ENCODE measurements at regions not wholly inside any gene's neighbourhood (a gene's known extent, or its start where the extent isn't known, plus 50 kb on each side); places are given as distances from the start of the nearest gene placed in this dataset.

DNA sequence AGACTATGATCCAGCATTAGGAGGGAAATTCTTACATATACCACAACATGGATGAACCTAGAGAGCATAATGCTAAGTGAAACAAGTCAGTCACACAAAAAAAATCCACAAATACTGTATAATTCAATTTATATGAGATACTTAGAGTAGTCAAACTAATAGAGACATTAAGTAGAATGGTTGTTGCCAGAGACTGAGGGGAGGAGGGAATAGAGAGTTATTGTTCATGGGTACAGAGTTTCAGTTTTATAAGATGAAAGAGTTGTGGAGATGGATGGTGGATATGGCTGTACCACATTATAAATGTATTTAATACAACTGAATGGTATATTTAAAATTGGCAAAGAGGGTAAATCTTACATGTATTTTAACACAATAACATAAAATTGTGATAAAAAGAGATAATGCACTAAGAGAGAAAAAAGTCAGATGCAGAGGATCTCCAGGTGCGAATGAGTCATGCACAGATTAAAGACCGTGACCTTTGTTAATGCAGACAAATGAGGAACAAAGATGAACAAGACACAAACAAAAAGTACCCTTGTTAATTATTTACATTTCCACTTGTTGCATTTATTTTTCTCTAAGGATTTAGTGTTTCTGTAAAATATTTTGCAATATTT lies 541.7 kb upstream of the MEX3C start:
- DNase-seq, result no peak

DNA sequence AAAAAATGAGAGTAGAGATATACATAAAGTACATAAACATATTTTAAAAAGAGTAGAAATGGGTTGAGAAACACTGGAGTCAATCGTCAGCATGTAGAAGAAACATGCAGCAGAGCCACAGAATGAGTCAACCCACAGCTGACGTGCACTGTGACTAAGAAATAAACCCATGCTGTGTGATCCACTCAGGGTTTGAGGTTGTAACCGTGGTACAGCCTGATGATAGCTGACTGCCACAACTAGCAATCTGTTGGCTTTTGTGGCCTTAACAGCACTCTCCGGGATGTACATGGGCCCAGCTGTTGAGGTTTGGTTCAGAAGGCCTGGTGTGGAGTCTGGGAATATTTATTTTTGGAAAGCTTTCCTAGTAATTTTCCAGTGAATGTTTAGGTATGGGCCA lies 554.4 kb upstream of the MEX3C start:
- DNase-seq, result no peak

DNA sequence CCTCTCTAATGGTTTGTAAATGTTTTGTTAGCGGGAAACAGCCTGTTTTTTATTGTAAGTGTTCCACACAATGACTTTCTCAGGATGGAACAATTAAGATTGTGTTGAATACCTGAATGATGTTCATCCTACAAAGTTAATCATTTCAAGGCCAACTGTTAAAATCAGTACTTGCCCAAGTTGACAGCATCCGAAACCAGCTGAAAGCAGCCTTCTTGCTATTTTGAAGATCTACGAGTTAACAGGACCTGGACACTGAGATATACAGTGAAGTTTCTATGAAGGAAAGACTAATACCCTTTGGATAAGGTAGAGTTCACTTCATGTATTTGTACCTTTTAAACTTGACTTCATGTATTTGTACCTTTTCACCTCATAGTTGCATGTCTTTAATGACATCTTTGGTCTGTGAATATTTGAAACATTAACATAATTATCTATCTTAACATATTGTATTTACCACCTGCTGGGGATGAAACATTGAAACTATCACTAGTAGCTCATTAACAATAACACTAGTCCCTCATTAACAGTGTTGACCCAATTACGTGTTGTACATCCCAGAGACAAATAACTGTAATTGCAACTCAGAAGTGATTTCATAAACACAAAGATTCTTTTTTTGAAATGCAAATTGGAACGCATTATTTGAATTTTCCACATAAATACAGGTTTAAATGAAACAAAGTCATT lies 556.0 kb upstream of the MEX3C start:
- DNase-seq, result no peak

DNA sequence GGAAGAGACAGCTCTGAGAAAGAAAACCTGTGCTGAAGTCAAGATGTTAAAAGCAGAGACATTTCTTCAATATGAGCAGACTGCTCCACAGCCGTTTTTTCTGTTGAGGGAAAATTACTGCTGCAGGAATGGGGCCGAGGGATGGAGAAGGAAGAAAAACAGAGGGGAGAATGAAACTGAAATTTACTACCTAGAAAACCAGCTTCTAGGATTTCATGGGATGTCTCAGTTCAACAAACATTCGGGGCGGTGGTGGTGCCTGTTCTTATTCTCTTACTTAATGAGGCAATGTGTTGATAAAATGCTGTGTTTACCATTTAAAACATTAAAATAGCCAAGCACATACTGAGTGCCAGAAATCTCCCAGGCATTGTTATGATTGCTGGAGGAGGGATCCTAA lies 557.1 kb upstream of the MEX3C start:
- DNase-seq, result no peak

DNA sequence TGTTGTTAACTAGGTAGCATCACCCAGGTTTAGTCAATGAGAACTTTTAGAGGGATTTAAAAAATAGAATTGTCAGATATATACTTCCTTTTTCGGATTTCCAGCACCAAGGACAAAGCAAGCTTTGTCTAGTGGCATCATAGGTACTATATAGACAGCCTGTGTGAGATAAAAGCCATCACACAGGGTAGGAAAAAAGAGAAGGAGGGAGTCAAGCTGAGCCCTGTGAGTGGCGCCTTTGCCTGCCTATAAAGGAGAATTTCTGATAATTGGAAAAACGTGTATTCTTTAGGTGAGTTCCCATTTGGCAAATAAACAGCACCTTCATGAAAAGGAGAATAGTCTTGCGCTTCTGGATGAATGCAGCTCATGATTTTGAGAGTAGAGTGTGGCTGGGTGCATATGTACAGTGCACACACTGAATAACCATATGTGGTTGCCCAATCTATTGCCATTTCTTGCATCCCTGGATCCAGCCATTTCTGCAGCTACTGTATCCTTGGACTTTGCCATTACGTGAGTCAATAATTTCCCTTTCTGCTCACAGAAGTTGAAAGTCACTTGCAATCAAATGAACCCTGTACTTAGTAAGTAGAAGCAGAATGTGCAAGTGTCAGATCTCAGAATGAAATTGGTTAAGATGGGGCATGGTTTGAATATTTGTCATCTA lies 559.9 kb upstream of the MEX3C start:
- no peak for DNase-seq

DNA sequence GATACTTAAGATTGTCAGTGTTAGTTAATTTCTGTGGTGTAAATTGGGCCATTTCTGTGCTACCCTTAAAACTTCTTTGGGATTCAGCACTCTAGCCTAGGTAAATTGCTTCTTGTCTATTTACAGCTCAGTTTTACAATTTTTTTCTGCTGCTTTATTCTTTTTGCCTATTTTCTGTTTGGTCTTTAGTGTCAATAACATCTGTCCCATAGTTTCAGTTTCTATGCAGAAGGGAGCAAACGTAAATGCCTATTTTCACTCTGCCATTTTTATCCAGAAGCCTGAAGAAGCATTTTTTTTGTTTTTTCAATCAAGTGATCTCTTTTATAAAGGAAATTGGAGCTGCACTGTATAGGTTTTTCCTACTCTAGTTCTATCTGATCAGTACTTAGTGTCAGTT lies 564.9 kb upstream of the MEX3C start:
- no peak for DNase-seq

DNA sequence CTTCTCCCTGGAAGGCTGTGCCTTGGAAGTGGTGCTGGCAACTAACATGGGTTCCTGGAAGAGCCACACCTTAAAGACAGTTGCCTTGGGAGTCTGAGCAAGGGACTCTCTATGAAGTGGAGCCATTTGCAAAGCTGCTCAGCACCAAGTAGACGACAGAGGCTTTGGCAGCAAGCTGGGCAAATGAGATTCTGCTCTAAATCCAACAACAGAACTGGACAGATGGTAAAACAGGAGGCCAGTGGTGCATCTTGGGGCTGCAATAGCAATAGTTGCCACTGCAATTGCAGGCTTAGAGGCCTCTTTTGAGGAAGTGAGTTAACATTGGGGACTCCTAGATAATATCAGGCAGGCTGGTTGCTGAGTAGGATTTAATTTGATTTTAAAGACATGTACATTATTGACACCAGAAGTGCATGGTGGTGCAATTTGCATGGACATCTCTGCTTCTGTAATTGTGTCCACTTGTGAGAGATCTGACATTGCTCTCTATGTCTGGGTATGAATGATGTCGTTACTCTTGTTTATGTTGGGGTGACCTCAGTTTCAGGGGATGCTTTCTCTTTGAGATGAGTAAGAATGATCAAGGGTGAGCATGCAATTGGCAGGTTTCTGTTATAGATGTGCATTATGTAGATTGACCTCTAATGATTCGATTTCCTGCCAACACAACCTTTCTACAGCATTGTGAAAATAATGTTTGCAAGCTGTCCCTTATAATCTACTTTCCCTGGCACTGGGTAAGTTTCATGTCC lies 568.3 kb upstream of the MEX3C start:
- DNase-seq, result no peak

DNA sequence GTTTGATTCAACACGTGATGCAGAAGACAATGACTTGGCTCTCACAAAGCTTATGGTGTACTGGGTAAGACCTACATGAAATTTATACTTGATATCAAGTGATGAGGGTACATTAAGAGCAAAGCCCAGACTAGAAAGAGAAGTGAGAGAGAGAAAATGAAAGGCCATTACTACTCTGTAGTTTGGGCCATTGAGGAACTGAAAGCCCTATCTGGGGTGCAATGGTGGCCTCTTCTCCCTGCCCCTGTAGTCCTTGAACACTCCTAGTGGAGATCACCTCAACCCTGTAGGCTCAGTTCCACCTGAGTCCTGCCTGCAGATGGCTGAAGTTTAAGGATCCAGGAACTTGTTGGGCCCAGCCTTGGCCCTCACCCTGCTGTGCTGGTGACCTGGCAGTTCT lies 569.8 kb upstream of the MEX3C start:
- no peak for DNase-seq

DNA sequence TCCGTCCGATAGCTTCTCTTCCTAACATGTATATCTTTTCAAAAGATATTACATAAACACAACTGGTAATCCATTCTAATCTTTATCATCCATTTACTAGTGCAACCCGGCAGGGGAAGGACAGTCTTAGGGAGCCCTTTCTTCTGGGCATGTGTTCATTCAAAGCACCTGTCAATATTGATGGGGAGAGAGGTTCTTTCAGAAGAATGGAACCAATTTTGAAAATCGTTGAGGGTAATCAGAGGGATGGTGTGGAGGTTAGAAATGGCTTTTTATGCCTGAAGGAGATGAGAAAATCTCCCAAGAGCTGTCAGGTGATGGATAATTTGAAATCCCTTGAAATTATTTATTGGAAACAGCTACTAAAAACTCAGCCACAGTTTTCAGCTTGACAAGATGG lies 561.9 kb upstream of the DCC start:
- no peak for DNase-seq

DNA sequence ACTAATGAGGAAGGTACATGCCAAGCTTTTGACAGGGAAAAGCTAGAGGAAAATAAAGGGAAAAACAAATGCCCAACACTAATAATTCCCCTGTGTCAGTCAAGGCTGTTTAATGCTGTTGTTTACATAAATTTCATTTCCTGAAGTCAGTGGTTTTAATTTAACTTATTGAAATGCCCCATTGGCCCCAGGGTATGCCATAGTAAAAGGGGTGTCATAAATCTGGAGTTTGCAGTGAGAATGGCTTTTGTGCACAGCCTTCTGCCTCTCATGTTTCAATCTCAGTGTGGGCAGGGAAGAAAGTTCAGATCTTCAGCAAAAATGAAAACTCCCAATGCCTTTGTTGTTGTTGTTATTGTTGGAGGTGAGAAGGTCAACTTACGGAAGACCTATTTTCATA lies 550.1 kb upstream of the DCC start:
- DNase-seq, result no peak

DNA sequence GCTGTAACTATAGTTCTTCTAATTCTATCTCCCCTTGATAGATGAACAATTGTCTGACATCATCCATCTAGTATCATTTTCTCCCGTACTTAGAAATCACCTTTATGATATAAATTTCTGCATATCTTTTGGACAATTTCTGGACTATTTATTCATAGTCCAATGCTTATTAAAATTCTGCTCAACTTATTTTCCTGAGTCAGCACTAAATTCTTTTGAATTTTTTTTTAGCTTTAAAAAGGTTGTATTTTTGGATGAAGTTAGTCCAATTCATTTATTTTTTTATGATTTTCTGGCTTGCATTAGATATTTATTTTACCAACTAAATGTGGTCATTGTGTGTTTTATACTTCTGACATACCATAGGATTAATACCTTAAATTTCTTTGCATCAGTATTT lies 538.5 kb upstream of the DCC start:
- DNase-seq, result no peak

DNA sequence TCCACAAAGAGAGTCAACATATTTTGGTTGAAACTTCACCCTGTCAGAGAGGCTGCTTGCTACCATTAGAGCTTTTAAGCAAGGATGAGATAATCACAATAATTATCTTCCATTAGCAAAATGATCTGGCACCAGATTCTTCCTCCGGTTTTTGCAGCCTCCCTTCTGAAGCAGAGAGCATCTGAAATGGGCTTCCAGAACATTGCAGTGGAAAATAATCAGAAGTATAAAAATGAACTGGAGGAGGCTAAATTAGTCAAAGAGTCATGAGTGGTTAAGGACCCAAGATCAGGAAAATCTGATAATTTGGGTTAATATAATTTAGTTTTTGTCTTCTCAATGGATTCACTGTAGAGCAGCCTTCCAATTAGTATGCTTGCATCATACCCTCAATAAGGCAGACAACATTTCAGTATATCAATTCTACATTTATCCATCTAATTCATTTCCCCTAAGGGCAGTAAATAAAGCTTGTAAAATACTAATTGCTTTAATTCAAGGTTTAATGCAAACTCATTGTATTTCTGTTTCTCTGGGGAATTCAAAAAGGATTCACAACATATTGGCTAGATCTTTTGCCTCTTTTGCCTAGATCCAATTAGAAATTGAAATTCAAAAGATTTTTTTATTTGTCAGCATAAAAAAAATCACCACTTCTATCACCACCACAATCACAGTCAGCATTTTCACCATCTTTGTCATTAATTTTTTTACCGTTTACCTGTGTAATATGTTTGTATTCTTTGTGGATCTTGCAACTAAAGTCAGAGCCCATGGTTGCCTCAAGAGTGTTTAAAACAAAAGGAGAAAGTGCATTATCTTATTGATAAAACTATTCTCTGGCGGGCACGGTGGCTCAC lies 537.2 kb upstream of the DCC start:
- DNase-seq, result no peak

DNA sequence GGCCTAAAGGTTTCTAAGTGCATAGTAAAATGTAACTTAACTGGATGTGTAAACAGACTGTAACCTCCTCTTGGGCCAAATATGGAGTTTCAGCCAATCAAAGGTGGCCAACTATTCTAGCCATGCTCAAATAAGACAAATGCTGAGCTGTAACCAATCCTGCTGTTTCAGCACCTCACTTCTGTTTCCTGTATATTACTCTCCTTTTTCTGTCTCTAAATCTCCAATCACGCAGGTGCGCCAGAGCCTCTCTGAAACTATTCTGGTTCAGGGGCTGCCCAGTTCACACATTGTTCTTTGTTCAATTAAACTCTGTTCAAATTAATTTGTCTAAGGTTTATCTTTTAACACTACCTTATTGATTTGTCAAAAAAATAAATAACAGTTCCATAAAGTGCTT lies 532.7 kb upstream of the DCC start:
- DNase-seq, result no peak

DNA sequence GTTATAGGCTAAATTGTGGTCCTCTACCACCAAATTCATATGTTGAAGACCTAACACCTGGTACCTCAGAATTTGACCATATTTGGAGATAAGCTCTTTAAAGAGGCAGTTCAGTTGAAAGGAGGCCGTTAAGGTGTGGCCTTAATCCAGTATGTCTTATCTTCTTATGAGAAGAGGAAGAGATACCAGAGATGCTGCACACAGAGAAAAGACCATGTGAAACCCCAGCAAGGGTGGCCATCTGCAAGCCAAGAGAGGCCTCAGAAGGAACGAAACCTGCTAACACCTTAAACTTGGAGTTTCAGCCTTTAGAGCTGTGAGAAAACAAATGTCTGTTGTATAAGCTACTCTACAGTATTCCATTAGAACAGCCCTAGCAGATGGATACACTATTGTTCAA lies 528.1 kb upstream of the DCC start:
- DNase-seq, result no peak

DNA sequence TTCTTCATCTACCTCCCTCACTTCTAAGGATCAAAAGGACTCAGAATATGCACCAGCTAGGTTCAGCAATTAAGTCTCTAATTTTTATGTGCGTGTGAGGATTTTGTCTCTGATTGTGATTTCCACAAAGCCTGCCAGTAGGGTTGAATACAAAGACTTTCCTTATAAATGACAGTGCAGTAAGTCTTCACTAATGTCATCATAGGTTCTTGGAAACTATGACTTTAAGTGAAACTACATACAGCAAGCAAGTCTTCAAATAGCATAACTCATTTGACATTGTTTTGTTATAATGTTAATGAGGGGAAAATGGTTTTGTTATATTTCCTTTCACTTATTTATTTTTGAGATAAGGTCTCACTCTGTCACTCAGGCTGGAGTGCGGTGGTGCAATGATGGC lies 526.3 kb upstream of the DCC start:
- no peak for DNase-seq

DNA sequence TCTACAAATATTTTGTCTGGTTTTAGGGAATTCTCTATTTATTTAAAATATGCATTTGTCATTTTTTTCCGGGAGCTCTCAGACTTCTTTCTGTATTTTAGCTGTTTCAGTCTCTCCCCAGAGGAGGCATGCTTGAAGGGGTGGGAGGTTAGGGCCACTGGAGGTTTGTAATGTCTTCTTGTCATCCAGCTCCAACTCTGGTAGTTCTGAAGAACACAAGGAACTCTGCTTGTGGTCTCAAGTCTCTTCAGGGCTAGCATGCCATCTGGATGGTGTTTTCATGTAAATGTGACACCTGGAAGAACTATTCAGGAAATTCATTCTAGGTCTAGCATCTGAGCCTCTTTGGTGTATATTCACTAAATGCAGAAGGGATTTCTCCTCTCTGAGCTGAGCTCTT lies 518.4 kb upstream of the DCC start:
- DNase-seq, result no peak

DNA sequence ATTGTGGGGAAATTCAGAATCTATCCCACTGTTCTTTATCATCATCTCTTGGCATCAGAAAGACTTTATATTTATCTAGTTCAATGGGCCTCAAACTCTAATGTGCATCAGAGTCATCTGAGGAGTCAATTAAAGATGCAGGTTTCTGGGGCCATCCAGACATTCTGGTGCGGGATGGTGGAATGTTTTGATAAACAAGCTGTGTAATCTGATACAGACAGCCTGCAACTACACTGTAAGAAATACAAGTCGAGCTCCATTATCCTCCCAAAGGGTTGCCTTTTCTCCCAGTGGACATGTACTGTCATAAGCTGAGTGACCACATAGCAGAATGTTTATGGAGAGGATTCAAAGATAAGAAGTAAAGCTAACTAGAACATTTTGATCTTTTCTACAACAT lies 515.3 kb upstream of the DCC start:
- no peak for DNase-seq

DNA sequence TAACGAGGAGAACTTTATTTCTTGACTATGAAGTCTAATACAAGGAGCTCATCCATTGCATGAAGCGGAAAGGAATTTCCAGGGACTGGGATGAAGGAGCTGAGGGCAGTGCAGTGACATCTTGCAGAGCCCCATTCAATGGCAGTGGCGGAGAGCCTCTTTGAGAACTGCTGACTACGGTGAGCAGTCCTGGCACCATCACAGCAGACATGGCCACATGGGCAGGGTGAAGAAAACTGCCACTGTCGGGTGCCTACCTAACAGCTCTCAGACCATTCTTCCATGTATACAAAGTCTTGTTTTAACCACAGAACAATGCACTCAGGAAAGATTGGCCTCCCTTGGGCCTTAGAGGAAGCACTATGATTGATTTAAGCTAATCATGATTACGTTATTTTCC lies 506.1 kb upstream of the DCC start:
- no peak for DNase-seq

DNA sequence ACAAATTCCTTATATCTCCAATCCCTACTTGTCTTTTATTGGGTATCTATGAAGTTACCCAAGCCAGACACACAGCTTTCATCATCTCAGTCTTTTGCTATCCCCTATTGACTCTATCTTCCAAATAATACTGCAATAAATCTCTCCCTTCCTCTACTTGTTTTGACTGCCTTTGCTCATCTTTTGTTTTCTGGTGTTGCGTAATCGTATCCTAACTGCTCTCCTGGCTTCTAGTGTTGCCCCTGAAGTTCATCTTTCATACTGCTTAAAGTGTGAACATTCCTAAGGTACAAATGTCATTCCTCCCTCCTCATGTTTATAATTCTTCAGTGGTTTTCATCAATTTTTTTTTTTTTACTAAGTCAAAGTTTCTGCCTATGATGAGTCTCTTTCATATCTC lies 491.3 kb upstream of the DCC start:
- no peak for DNase-seq

DNA sequence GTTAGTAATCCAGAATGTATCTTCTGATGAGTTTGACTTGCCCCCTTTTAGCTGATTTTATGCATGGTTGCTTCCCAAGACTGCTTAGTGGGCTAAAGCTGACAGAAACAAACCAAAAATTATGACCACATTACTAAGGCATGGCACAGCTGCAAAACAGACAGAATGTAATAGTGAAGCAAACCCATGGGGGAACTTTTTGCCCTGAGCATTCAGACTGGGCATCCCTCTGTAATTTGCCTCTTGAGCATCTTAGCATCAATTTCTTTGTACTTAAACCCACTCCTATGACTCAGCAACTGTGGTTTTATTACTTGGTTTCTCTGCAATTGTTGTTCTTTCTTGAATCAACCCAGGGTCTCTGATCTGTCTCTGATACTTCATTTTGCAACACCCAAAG lies 487.3 kb upstream of the DCC start:
- no peak for DNase-seq

DNA sequence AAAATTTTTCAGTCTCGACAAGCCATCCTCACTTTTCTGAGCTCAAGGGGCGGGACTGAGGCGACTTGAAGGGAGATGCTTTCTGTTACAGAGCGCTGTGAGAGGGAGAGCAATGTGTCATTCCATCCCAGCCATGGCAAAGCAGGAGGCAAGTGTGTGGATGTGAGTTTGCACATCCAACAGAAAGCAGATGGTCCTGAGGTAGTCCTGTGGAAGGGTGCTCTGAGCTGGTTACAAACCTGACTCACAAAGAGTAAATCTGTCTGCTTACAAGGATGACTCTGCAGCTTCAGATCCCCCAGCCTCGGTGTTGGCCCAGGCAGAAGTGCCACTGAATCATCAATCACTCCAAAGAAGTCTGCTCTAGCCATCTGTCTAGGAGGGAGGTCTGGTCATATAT lies 482.0 kb upstream of the DCC start:
- no peak for DNase-seq

DNA sequence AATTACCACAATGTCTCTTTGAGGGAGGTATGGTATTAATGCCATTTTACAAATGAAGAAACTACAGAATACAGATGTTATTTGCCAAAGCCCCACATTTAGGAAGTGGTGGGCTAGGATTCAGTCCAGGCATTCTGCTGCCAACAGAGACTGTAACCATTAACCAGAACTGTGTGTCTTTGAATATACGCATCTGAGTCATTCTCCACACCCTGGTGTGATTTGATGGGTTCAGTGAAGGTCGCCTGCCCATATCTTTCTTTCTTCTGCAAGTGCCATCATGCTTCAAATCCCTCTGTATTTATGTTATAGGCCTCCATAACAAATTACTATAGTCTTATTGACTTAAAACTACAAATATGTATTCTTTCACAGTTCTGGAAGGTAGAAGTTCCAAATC lies 479.0 kb upstream of the DCC start:
- no peak for DNase-seq

All from right forelimb (tissue), 1 donor.